Breast epithelium (tissue), 4 donors: ENCODE measurements at regions not wholly inside any gene's neighbourhood (a gene's known extent, or its start where the extent isn't known, plus 50 kb on each side); places are given as distances from the start of the nearest gene placed in this dataset.

ENCODE experiments used
- DNase-seq, 2 donors: peaks; one replicate each; pipeline ENCODE4 v3.0.0-alpha.2; 2019; ENCODE audit warnings: low spot score in 2 of 2
- H3K27ac ChIP-seq, 2 donors: fragments of 200-600 bp; sonication (generic) in 1 of 2; one replicate each; pipeline ENCODE4 v1.5.1; 2016 to 2019; ENCODE audit warnings: mild to moderate bottlenecking in 1 of 2
- H3K27me3 ChIP-seq, 2 donors: fragments of 200-600 bp; sonication (generic) in 1 of 2; one replicate each; pipeline versions ENCODE4 v1.5.1 to v1.6.0; 2017 to 2019; ENCODE audit warnings: control low read depth in 1 of 2, mild to moderate bottlenecking in 1 of 2
- H3K36me3 ChIP-seq: fragments of 200-600 bp; one replicate; pipeline ENCODE4 v1.5.1; 2019
- H3K4me1 ChIP-seq, 2 donors: fragments of 200-600 bp; sonication (generic); one replicate each; pipeline ENCODE4 v1.5.1; 2016 to 2019; ENCODE audit warnings: control low read depth in 1 of 2
- H3K4me3 ChIP-seq, 3 donors: fragments of 200-600 bp; sonication (generic); 1 replicate in 2 of 3; 2 replicates in 1 of 3; pipeline ENCODE4 v1.5.1; 2016 to 2019; ENCODE audit warnings: mild to moderate bottlenecking in 3 of 3, moderate library complexity in 2 of 3
- H3K9me3 ChIP-seq, 2 donors: fragments of 200-600 bp; sonication (generic) in 1 of 2; one replicate each; pipeline ENCODE4 v1.5.1; 2016 to 2019; ENCODE audit warnings: control low read depth in 1 of 2
- CTCF ChIP-seq, 3 donors: fragments of 450-650 bp; IDR thresholded peaks; one replicate each; pipeline ENCODE4 v1.5.1; 2016 to 2017; ENCODE audit warnings: antibody characterized with exemption in 3 of 3, mild to moderate bottlenecking in 3 of 3, moderate library complexity in 3 of 3
- POLR2A ChIP-seq: fragments of 450-650 bp; IDR thresholded peaks from one replicate; pipeline ENCODE4 v1.6.1; 2016; ENCODE audit warnings: antibody characterized with exemption, mild to moderate bottlenecking, moderate library complexity
- POLR2AphosphoS5 ChIP-seq, 3 donors: sonication (generic); formaldehyde crosslinking; IDR thresholded peaks; one replicate each; pipeline ENCODE4 v1.6.1; 2017; ENCODE audit warnings: antibody characterized with exemption in 3 of 3
- intact Hi-C: fragments of 100-400 bp; cut with DNase I; formaldehyde crosslinking; loops from one replicate; pipeline ENCODE4 v1.15.1; 2023; ENCODE audit warnings: low total_unique reads

- Histone ChIP-seq H3K27me3 (peaks cover 0 to 6% of the 10 kb centered on the region in 2 donors), H3K36me3 (no peaks in the 10 kb centered on the region), H3K4me3 (no peak overlapping the region), H3K4me1 (no peaks in the 10 kb centered on the region), H3K9me3 (peaks cover 4 to 8% of the 10 kb centered on the region in 2 donors), H3K27ac (no peak overlapping the region)
- no peak for TF ChIP-seq CTCF (IDR thresholded peaks at IDR 0.05)
- no peak for TF ChIP-seq POLR2AphosphoS5 (IDR thresholded peaks at IDR 0.05)
- TF ChIP-seq POLR2A: no peak
- DNase-seq: no peak
- intact Hi-C loops: no loop called here
Measured at GRCh38 chr22:27222178-27222577, 564.8 kb downstream of the MIAT start.

DNA sequence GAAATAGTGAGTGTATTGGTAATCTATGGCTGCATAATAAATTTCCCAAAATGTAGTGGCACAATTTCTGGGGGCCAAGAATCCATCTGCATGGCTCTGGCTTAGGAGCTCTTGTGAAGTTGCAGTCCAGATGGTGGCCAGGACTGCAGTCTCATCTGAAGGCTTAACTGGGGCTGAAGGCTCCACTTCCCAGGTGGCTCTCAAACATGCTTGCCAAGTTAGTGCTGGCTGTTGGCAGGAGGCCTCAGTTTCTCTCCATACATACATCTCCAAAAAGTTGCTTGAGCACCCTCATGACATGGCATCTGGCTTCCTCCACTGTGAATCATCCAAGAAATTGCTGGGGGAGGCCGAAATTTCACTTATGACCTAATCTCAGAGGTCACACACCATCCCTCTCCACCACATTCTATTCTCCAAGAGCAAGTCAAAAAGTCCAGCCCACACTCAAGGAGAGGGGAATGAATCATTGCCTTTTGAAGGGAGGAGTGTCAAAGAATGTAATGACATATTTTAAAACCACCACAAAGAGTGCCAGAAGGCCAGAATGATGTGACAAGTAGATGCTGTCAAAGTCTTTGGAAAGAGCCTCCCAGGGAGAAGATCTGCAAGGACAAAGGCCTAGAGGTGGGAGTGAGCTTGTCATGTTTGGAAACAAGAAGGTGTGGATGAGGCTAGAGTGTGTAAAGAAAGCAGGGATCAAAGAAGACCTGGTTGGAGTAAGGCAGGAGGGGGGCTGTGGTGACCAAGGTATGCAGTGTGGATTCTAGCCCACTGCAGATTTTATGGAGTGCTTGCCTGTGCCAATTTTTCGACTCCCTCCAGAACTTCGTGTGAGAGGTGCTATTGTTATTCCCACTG is 566.2 kb downstream of the MIAT start:
- intact Hi-C loops: no loop called here
- TF ChIP-seq POLR2A: no peak
- TF ChIP-seq CTCF (IDR thresholded peaks at IDR 0.05): no peak
- no peak for TF ChIP-seq POLR2AphosphoS5 (IDR thresholded peaks at IDR 0.05)
- Histone ChIP-seq H3K27me3 (no peaks in the 10 kb centered on the region), H3K27ac (no peak overlapping the region), H3K36me3 (no peaks in the 10 kb centered on the region), H3K4me1 (no peaks in the 10 kb centered on the region), H3K4me3 (no peak overlapping the region), H3K9me3 (peaks cover 4 to 8% of the 10 kb centered on the region in 2 donors)
- no peak for DNase-seq

DNA sequence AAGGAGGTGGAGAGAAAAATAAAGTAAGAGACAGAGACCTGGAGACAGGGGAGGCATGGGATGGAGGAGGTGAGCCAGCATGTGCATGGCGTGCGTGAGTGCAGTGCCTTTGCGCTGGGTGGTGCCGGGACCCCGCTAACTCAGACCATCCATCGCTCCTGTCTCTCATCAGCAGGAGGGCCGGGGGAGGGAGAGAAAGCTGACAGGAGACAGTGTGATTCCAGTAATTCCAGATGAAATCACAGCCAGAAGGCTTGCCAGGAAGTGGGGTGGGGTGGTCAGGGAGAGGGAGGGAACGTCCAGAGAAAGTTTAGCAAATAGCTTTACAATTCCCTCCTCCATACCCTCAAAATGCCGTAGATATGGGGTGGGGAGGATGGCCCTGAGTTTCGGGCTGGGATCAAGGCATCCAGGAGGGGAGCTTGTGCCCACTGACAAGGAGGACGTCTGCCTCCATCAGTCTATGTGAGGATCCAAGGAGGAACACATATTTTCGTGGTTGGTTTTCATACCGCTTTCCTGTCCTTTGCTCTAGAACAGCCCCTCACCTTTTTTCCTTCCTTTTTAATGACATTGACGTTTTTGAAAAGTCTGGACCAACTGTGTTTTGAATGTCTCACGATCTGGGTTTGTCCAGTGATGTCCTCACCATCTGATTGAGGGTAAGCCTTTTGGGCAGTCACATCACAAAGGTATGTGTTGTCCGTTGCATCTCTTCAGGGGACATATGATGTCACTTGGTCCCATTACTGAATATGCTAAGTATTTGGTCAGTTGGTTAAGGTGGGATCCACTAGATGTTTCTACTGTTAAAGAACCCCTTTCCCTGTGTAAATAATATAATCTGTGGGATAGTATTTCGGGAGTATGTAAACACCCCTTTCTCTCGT is 567.3 kb downstream of the MIAT start:
- no peaks in the 10 kb centered on the region for H3K27me3 ChIP-seq
- intact Hi-C loops: no loop called here
- H3K4me1 ChIP-seq: no peaks in the 10 kb centered on the region
- no peak overlapping the region for H3K4me3 ChIP-seq
- H3K36me3 ChIP-seq: no peaks in the 10 kb centered on the region
- no peak overlapping the region for H3K27ac ChIP-seq
- peaks cover 4 to 8% of the 10 kb centered on the region in 2 donors for H3K9me3 ChIP-seq
- no peak for TF ChIP-seq POLR2A
- no peak for TF ChIP-seq CTCF (IDR thresholded peaks at IDR 0.05)
- no peak for DNase-seq

GRCh38 chr22:27226666-27227065 is 569.3 kb downstream of the MIAT start:
- no peak overlapping the region for H3K27ac ChIP-seq
- no peak overlapping the region for H3K4me3 ChIP-seq
- intact Hi-C loops: no loop called here
- TF ChIP-seq POLR2AphosphoS5 (IDR thresholded peaks at IDR 0.05) (no peak), POLR2A (no peak), CTCF (IDR thresholded peaks at IDR 0.05) (no peak)
- no peaks in the 10 kb centered on the region for H3K4me1 ChIP-seq
- no peaks in the 10 kb centered on the region for H3K27me3 ChIP-seq
- peaks cover 4 to 8% of the 10 kb centered on the region in 2 donors for H3K9me3 ChIP-seq
- no peaks in the 10 kb centered on the region for H3K36me3 ChIP-seq
- DNase-seq: no peak

- no peaks in the 10 kb centered on the region for H3K9me3 ChIP-seq
Measured at GRCh38 chr22:27228771-27229170, 571.4 kb downstream of the MIAT start.

More at GRCh38 chr22:27228771-27229170, 571.4 kb downstream of the MIAT start:
- Histone ChIP-seq H3K36me3 (no peaks in the 10 kb centered on the region), H3K27ac (no peak overlapping the region), H3K4me1 (no peaks in the 10 kb centered on the region), H3K4me3 (no peak overlapping the region), H3K27me3 (no peaks in the 10 kb centered on the region)
- intact Hi-C loops: no loop called here
- TF ChIP-seq POLR2A: no peak
- TF ChIP-seq CTCF (IDR thresholded peaks at IDR 0.05): no peak
- TF ChIP-seq POLR2AphosphoS5 (IDR thresholded peaks at IDR 0.05): no peak
- DNase-seq: no peak
